ENCODE measurements at regions not wholly inside any gene's neighbourhood (a gene's known extent, or its start where the extent isn't known, plus 50 kb on each side); places are given as distances from the start of the nearest gene placed in this dataset.

GRCh38 chr5:63719147-63719546 lies 243.1 kb downstream of the HTR1A start:
- no peak for TF ChIP-seq CTCF (conservative IDR thresholded peaks at IDR 0.05; ENCODE audit: low read depth, low read length)
- TF ChIP-seq MAFK (IDR thresholded peaks at IDR 0.05; ENCODE audit: low read depth, low read length) = no peak
- no peak for TF ChIP-seq SMC3 (IDR thresholded peaks at IDR 0.05; ENCODE audit: low read depth, low read length)
- TF ChIP-seq MXI1 (IDR thresholded peaks at IDR 0.05; ENCODE audit: borderline replicate concordance, low read depth, low read length) = no peak
- no peak for TF ChIP-seq CEBPB (IDR thresholded peaks at IDR 0.05; ENCODE audit: low read depth, low read length)
- no peak for TF ChIP-seq FOS (IDR thresholded peaks at IDR 0.05; ENCODE audit: low read depth, low read length)
- no peak overlapping the region for H2AK5ac ChIP-seq (ENCODE audit: low read depth, low read length)
- in situ Hi-C loops (cut with MboI; ENCODE audit: low sequenced_read_pairs) = no loop called here
- no peak overlapping the region for H2BK5ac ChIP-seq (ENCODE audit: low read depth, low read length, poor library complexity, severe bottlenecking)
- no TSS peak for BruUV-seq (replicated peaks)
- DNase-seq (no peak), ATAC-seq (ENCODE audit: low read depth) (no peak)
- no peaks in the 10 kb centered on the region for H3K36me3 ChIP-seq (ENCODE audit: control insufficient read depth, insufficient read depth, low read length)
- H3K18ac ChIP-seq (ENCODE audit: low read depth, low read length) = no peak overlapping the region
- H3K79me1 ChIP-seq (ENCODE audit: low read depth in 1 of 2, low read length in 2 of 2) = no peaks in the 10 kb centered on the region
- H3K9me3 ChIP-seq (ENCODE audit: control insufficient read depth, insufficient read depth, low read length) = peaks cover 2% of the 10 kb centered on the region
- WGBS, 2 experiments (ENCODE audit: extremely low coverage in 2 of 2, insufficient read length in 1 of 2) = no CpG with 5 or more reads among the region's 1 CpG
- no peaks in the 10 kb centered on the region for H3K9me1 ChIP-seq (ENCODE audit: insufficient read depth, low read length)
- no peak overlapping the region for H2AK9ac ChIP-seq (replicated peaks; ENCODE audit: low read depth, low read length, poor library complexity)
- H3K14ac ChIP-seq (replicated peaks; ENCODE audit: low read depth, low read length) = no peak overlapping the region
- H3K4me1 ChIP-seq (ENCODE audit: control insufficient read depth, insufficient read depth, low read length) = no peaks in the 10 kb centered on the region
- no peak overlapping the region for H2BK15ac ChIP-seq (ENCODE audit: low read depth, low read length)
- no peak overlapping the region for H3K9ac ChIP-seq (ENCODE audit: low read depth, low read length)
- POLR2A ChIA-PET (ENCODE audit: unreplicated experiment) = no interaction called here
- H3K27me3 ChIP-seq (ENCODE audit: control insufficient read depth, insufficient read depth, low read length) = no peaks in the 10 kb centered on the region
- H4K5ac ChIP-seq (ENCODE audit: low read depth, low read length) = no peak overlapping the region
- no peak overlapping the region for H2BK120ac ChIP-seq (ENCODE audit: low read depth, low read length)
- H4K20me1 ChIP-seq (ENCODE audit: insufficient read depth, low read length) = no peaks in the 10 kb centered on the region
- no peak overlapping the region for H3K4me3 ChIP-seq (ENCODE audit: insufficient read depth, low read depth, low read length)
- H3K56ac ChIP-seq (ENCODE audit: extremely low read depth, insufficient read depth, low read length) = no peak overlapping the region
- CTCF ChIA-PET = no interaction called here
- H3K27ac ChIP-seq (ENCODE audit: insufficient read depth, low read length) = no peak overlapping the region
- no peak overlapping the region for H3K23ac ChIP-seq (ENCODE audit: low read depth, low read length)
- H2BK20ac ChIP-seq (ENCODE audit: low read depth, low read length) = no peak overlapping the region
- dilution Hi-C loops (cut with HindIII; ENCODE audit: low sequenced_read_pairs, unreplicated experiment) = no loop called here
- no peak overlapping the region for H4K91ac ChIP-seq (ENCODE audit: insufficient read depth, low read depth, low read length)
- no peak overlapping the region for H3K4me2 ChIP-seq (ENCODE audit: low read depth, low read length)
- H2AFZ ChIP-seq (replicated peaks; ENCODE audit: low read length, poor library complexity) = no peak overlapping the region
- H4K8ac ChIP-seq (ENCODE audit: low read depth in 2 of 2, low read length in 2 of 2) = no peak overlapping the region
- H3K4ac ChIP-seq (ENCODE audit: low read depth, low read length) = no peak overlapping the region
- intact Hi-C loops (cut with micrococcal nuclease) = no loop called here

Measured in IMR-90 (cell line).